ENCODE measurements at regions not wholly inside any gene's neighbourhood (a gene's known extent, or its start where the extent isn't known, plus 50 kb on each side); places are given as distances from the start of the nearest gene placed in this dataset.

GRCh38 chr13:59346999-59347723 is 816.6 kb downstream of the DIAPH3 start:
- Histone ChIP-seq H3K9me3 (no peaks in the 10 kb centered on the region), H3K4me1 (no peaks in the 10 kb centered on the region), H3K36me3 (ENCODE audit: low read depth, missing control alignments) (no peaks in the 10 kb centered on the region), H3K27me3 (no peaks in the 10 kb centered on the region), H3K4me3 (no peak overlapping the region), H3K27ac (no peak overlapping the region)
- TF ChIP-seq POLR2A (IDR thresholded peaks at IDR 0.05): no peak
- TF ChIP-seq CTCF (IDR thresholded peaks at IDR 0.05): no peak
- intact Hi-C loops (cut with DNase I; ENCODE audit: low total_unique reads): no loop called here
- DNase-seq: no peak
- 65 to 66% methylated on average over 8 of the region's 8 CpGs for WGBS, 2 donors

- WGBS, 2 donors: 50 to 54% methylated on average over 1 of the region's 1 CpG
- intact Hi-C loops (cut with DNase I; ENCODE audit: low total_unique reads): no loop called here
- no peak for TF ChIP-seq CTCF (IDR thresholded peaks at IDR 0.05)
- no peak for TF ChIP-seq POLR2A (IDR thresholded peaks at IDR 0.05)
- no peaks in the 10 kb centered on the region for H3K4me1 ChIP-seq
- H3K27ac ChIP-seq: no peak overlapping the region
- no peaks in the 10 kb centered on the region for H3K27me3 ChIP-seq
- H3K36me3 ChIP-seq (ENCODE audit: low read depth, missing control alignments): no peaks in the 10 kb centered on the region
- H3K9me3 ChIP-seq: no peaks in the 10 kb centered on the region
- no peak for DNase-seq
- H3K4me3 ChIP-seq: no peak overlapping the region
These were observed 815.1 kb downstream of the DIAPH3 start for GRCh38 chr13:59348617-59349016.

GRCh38 chr13:59352600-59352999 is 811.1 kb downstream of the DIAPH3 start:
- no peak overlapping the region for H3K27ac ChIP-seq
- no peak for DNase-seq
- WGBS, 2 donors: 73 to 75% methylated on average over 2 of the region's 2 CpGs
- intact Hi-C loops (cut with DNase I; ENCODE audit: low total_unique reads): no loop called here
- no peak overlapping the region for H3K4me3 ChIP-seq
- no peaks in the 10 kb centered on the region for H3K4me1 ChIP-seq
- H3K36me3 ChIP-seq (ENCODE audit: low read depth, missing control alignments): no peaks in the 10 kb centered on the region
- no peak for TF ChIP-seq POLR2A (IDR thresholded peaks at IDR 0.05)
- no peak for TF ChIP-seq CTCF (IDR thresholded peaks at IDR 0.05)
- H3K27me3 ChIP-seq: no peaks in the 10 kb centered on the region
- H3K9me3 ChIP-seq: no peaks in the 10 kb centered on the region

- H3K9me3 ChIP-seq: no peaks in the 10 kb centered on the region
- TF ChIP-seq POLR2A (IDR thresholded peaks at IDR 0.05): no peak
- no peak for TF ChIP-seq CTCF (IDR thresholded peaks at IDR 0.05)
- 94 to 95% methylated on average over 3 of the region's 3 CpGs for WGBS, 2 donors
- intact Hi-C loops (cut with DNase I; ENCODE audit: low total_unique reads): no loop called here
- no peak overlapping the region for H3K4me3 ChIP-seq
- DNase-seq: no peak
- H3K27ac ChIP-seq: no peak overlapping the region
- no peaks in the 10 kb centered on the region for H3K4me1 ChIP-seq
- H3K27me3 ChIP-seq: no peaks in the 10 kb centered on the region
- no peaks in the 10 kb centered on the region for H3K36me3 ChIP-seq (ENCODE audit: low read depth, missing control alignments)
These were observed 808.9 kb downstream of the DIAPH3 start for GRCh38 chr13:59354665-59355369.
